LNCAP (cell line): ENCODE measurements at regions not wholly inside any gene's neighbourhood (a gene's known extent, or its start where the extent isn't known, plus 50 kb on each side); places are given as distances from the start of the nearest gene placed in this dataset.

Source experiments
- CTCF ChIP-seq: fragments of 450-650 bp; IDR thresholded peaks from 2 replicates; pipeline ENCODE4 v1.5.1; 2017; ENCODE audit warnings: mild to moderate bottlenecking

DNA sequence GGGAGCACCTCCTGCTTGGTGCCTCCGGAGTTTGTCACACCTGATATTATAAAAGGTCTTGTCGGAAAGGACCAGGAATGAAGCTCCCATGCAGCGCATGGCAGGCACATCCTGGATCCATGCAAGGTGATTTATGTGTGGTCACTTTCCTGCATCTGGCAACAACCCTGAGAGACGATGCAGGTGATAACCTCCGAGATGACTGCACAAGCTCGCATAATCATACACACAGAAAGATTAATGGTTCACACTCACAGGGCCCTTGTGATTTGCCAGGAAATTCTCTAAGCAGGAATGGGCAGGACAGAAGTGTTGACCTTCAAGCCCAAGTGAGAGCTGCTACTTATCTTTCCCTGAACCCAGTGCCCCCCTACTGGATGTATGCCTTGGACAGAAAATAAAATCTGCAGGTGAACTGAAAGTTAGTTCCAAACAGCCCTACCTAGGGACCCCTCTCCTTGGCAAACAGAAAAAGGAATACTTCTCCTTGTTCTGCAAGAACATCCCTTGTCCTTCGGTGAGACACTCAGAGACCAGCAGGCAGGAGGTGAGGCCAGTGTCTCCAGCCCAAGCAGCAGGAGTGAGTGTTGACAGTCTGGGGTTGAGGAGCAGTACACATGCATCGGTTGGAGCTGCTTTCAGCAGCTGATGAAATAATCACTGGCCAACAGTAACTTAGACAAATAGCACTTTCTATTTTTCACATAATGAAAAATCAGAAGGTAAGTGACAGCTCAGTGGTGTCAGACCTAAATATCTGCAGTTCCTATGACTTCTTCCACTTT, 619.4 kb upstream of the B3GAT1 start:
- no peak for TF ChIP-seq CTCF

DNA sequence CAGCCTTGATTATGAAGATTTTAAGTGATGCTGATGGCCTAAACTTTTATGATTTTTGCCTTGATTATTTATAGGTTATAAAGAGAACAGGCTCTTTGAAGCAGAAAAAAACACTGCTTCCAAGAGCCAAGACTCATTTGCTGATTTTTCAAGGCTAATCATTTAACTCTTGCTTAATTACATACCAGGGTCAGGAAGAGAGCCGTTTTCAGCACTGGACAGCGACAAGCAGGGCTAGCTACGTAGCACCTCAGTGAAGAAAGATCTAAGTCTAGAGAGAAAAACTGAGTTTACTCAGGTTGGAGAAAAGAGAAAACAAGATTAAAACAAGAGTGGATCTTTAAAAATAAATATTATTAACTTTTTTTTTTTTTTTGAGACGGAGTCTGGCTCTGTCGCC, 615.4 kb upstream of the B3GAT1 start:
- no peak for TF ChIP-seq CTCF

- no peak for TF ChIP-seq CTCF
These were observed 611.5 kb upstream of the B3GAT1 start for GRCh38 chr11:135023499-135023898.

- TF ChIP-seq CTCF = no peak
These were observed 610.4 kb upstream of the B3GAT1 start for GRCh38 chr11:135022454-135022853.

- no peak for TF ChIP-seq CTCF
These were observed 607.9 kb upstream of the B3GAT1 start for GRCh38 chr11:135019899-135020298.

GRCh38 chr11:135019343-135019871, 607.4 kb upstream of the B3GAT1 start:
- no peak for TF ChIP-seq CTCF

- no peak for TF ChIP-seq CTCF
These were observed 605.3 kb upstream of the B3GAT1 start for GRCh38 chr11:135017296-135017695.
